ENCODE measurements at regions not wholly inside any gene's neighbourhood (a gene's known extent, or its start where the extent isn't known, plus 50 kb on each side); places are given as distances from the start of the nearest gene placed in this dataset.

GRCh38 chr18:27461957-27462356, 276.8 kb upstream of the CHST9 start:
- Histone ChIP-seq H3K36me3 (no peaks in the 10 kb centered on the region), H3K27me3 (no peaks in the 10 kb centered on the region), H3K4me1 (no peaks in the 10 kb centered on the region), H3K27ac (no peak overlapping the region), H3K4me3 (no peak overlapping the region), H3K9me3 (no peaks in the 10 kb centered on the region)
- DNase-seq, result no peak
- no peak for ATAC-seq
- intact Hi-C loops (cut with DNase I), result no loop called here
- no peak for TF ChIP-seq CTCF (IDR thresholded peaks at IDR 0.05)

- Histone ChIP-seq H3K27ac (no peak overlapping the region), H3K4me1 (no peaks in the 10 kb centered on the region), H3K4me3 (no peak overlapping the region), H3K9me3 (peaks cover 0 to 12% of the 10 kb centered on the region in 2 donors), H3K36me3 (no peaks in the 10 kb centered on the region), H3K27me3 (no peaks in the 10 kb centered on the region)
- TF ChIP-seq CTCF (IDR thresholded peaks at IDR 0.05), result no peak
- intact Hi-C loops (cut with DNase I), result no loop called here
- no peak for ATAC-seq
- no peak for DNase-seq
Measured at GRCh38 chr18:27449104-27449503, 264.0 kb upstream of the CHST9 start.

GRCh38 chr18:27447930-27448329, 262.8 kb upstream of the CHST9 start:
- DNase-seq, result no peak
- H3K9me3 ChIP-seq, result peaks cover 0 to 14% of the 10 kb centered on the region in 2 donors
- ATAC-seq, result no peak
- TF ChIP-seq CTCF (IDR thresholded peaks at IDR 0.05), result no peak
- no peak overlapping the region for H3K4me3 ChIP-seq
- H3K27ac ChIP-seq, result no peak overlapping the region
- no peaks in the 10 kb centered on the region for H3K27me3 ChIP-seq
- H3K36me3 ChIP-seq, result no peaks in the 10 kb centered on the region
- intact Hi-C loops (cut with DNase I), result no loop called here
- H3K4me1 ChIP-seq, result no peaks in the 10 kb centered on the region

- H3K9me3 ChIP-seq, result peaks cover 0 to 14% of the 10 kb centered on the region in 2 donors
- DNase-seq, result no peak
Measured at GRCh38 chr18:27447451-27447881, 262.4 kb upstream of the CHST9 start.

GRCh38 chr18:27430595-27430994, 245.5 kb upstream of the CHST9 start:
- intact Hi-C loops (cut with DNase I), result no loop called here
- no peaks in the 10 kb centered on the region for H3K27me3 ChIP-seq
- no peaks in the 10 kb centered on the region for H3K36me3 ChIP-seq
- no peak overlapping the region for H3K27ac ChIP-seq
- no peak for DNase-seq
- no peak overlapping the region for H3K4me3 ChIP-seq
- no peak for ATAC-seq
- H3K9me3 ChIP-seq, result peaks cover 0 to 14% of the 10 kb centered on the region in 2 donors
- no peaks in the 10 kb centered on the region for H3K4me1 ChIP-seq
- TF ChIP-seq CTCF (IDR thresholded peaks at IDR 0.05), result no peak

More at GRCh38 chr18:27447451-27447881, 262.4 kb upstream of the CHST9 start:
- no peak for ATAC-seq
- H3K36me3 ChIP-seq, result no peaks in the 10 kb centered on the region
- H3K27me3 ChIP-seq, result no peaks in the 10 kb centered on the region
- no peak for TF ChIP-seq CTCF (IDR thresholded peaks at IDR 0.05)
- no peaks in the 10 kb centered on the region for H3K4me1 ChIP-seq
- intact Hi-C loops (cut with DNase I), result no loop called here
- no peak overlapping the region for H3K27ac ChIP-seq
- no peak overlapping the region for H3K4me3 ChIP-seq

Measured in left lung (tissue), 4 donors.